GM19240 (cell line): ENCODE measurements at regions not wholly inside any gene's neighbourhood (a gene's known extent, or its start where the extent isn't known, plus 50 kb on each side); places are given as distances from the start of the nearest gene placed in this dataset.

Experiments
- DNase-seq: peaks from one replicate; pipeline ENCODE4 v3.0.0; 2011; ENCODE audit warnings: low spot score; ENCODE audit not compliant: insufficient read length

GRCh38 chr4:24248674-24249630 lies 335.4 kb downstream of the DHX15 start:
- DNase-seq = no peak

DNA sequence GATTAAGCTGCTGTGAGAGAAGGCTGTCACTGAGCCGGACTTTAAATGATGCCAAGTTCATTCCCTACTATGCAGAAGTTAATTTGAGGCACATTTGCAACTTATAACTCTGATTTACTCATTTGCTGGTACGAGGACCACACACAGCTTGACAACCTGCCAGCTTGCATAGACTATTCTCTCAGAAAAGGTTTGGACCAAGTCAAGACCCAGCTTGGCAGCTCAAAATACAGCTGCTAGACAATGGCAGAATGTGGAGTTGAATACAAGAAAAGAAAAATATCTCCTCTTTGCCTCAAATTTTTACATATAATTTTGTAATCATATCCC lies 338.9 kb downstream of the DHX15 start:
- DNase-seq = no peak

DNA sequence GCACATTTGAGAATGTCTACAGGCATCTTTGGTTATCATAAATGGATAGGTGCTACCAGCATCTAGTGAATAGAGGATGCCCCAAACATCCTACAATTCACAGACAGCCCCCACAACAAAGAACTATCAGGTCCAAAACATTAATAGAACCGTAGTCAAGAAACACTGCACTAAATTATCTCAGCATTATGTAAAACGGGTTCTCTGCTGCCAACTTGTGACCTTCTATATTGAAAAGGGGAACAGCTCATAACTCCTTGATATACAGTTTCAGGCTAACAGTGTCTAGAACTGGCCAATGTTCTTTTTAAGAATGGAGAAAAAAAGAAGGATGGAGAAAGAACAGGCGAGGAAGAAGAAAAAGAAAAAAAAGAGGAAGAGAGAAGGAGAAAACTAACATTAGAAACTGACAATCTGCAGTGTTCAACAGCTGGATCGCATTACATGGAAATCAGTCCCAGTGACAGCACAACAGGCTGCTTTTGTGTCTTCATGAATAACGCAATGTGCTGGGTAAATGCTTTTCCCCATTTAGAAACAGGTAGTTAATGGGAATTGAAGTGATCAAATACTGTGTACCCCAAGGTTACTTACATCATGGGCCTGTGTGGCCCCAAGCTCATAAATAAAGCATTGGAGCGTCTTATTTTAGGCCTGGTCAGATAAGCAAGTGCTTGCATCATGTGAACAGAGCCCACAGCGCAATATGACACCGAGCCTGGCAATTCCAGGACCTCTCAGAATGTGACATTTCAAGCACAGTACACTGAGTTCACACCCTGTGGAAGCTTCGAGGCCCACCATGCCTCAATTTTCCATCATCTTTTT lies 339.5 kb downstream of the DHX15 start:
- no peak for DNase-seq

DNA sequence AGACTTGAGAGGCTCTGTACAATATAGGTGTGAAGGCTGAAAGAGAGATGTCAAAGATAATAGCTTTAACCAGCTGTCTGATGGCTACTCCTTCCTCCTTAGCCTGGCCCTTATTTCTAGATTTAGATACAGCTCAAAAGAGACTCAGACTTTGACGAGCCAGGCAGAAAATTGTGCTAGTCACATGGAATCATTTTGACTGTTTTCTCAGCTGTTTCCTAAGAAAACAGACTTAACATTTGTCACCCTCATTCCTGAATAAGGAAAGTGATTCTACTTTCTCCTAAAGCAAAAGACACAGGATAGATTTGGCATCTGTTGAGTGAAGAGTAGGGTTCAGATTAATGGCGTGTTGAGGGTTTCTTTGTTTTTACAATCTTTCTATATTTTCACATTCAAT lies 340.7 kb downstream of the DHX15 start:
- no peak for DNase-seq

DNA sequence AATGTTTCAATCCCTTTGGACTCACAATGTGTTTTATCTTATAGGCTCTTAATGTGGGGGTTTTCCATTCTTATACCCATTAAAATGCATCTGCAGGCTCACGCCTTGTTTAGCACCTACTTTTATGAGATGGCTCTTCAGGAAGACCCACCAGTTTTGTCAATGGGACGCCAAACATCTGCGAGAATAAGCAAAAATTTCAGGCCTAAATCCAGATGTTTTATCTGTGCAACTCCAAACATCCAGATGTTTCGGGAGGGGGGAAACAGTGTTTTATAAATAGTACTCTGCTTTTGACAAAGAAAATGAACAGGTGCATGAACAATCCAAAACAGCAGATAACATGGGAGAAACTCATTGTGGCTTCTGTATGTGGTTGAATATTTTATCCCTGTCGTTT lies 342.8 kb downstream of the DHX15 start:
- DNase-seq = no peak

- DNase-seq = no peak
Observed at GRCh38 chr4:24240655-24241054, 343.7 kb downstream of the DHX15 start.

DNA sequence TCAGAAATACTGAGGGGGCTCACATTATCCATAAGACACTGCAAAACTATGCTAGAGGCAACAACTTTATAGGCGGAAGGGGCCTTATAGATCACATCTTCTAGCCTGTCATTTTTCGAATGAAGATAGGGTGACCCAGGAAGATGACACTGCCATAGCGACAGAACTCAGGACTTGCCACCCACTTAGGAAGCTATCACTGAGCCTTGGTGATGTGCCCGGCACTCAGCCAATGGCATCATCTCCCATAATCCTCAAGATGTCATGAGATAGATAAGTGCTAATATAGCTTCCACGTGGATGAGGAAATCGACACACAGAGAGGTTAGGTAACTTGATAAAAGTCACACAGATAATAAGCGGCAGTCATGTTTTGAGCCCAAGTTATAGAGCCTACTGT lies 346.6 kb downstream of the DHX15 start:
- no peak for DNase-seq

- no peak for DNase-seq
Observed at GRCh38 chr4:24236532-24236931, 346.7 kb upstream of the PPARGC1A start.

DNA sequence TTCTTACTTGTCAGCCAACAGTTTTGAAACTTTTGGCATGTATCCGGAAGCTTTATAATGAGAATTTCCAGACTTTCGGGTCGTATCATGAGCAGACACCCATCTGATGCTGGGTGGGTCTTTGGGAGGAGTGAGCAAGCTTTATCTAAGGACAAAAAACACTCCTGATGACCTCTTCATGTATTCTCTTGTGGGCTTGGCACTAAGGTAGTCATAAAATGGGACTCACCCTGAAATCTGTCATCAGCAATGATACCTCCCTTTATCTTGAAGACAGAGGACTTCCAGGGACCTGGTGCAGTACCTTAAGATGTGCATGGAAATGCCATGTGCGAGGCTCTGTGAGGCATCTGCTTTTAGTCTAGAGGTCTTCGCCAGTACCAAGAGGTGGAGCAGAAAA lies 346.3 kb upstream of the PPARGC1A start:
- no peak for DNase-seq

DNA sequence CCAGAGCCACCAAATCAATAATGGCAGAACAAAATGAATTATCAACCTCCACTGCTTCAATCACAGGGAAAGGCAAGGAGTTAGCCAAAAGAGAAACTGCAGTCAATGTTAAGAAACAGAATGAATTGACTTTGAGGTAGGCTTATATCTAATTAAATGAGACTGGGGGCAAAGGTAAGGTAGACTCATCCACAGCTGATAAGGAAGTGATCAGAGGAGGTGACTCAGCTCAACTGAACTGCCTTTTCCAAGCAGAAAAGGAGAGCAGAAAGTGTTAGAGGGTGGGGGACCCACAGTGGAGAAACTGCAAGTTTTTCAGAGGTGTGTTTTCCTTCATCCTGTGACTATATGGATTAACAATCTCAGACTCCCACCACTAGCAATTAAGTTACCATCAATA lies 345.8 kb upstream of the PPARGC1A start:
- DNase-seq = no peak

DNA sequence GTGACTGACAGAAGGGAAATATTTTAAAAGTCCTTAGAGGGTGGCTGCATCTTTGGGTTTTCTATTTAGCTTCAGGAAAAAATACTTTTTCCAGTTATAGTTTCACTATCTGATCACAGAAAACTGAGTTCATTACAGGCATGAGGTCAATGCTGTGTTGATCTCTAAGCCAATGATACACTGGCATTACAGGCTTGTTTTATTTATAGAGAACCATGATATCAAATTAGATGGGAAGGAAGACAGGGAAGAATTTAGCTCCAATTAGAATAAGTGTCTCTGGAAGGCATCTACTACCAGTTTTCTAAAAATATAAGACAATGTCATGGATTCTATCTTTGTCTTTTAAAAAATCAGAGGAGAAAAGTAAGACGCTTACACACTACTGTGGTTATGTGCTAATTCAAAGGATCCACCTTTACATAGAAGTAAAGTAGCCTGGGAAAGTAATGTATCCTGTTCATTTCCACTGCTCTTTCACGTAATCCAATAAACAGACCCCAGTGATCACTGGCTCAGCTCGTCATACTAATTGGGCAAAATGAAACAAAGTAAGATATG lies 344.5 kb upstream of the PPARGC1A start:
- no peak for DNase-seq

GRCh38 chr4:24230955-24231354 lies 341.1 kb upstream of the PPARGC1A start:
- DNase-seq = no peak

DNA sequence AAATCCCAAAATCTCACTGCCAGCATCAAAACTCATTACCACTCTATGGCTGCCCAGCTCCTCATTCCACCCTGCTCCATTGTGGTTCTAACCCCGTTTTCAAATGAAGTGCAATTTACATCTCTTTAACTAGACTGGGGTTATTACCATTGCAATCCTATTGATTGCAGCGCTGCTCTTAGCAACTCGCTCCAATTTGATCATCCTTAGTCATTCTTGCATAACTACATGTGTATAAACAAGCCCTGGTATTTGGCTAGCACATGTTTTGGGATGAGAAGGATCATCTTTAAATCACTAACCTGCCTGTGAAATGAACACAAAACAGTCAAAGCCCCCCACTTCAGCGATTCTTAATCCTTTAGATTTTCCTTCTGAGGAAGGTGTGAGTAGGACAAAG lies 340.1 kb upstream of the PPARGC1A start:
- no peak for DNase-seq

- no peak for DNase-seq
Observed at GRCh38 chr4:24228692-24229091, 338.8 kb upstream of the PPARGC1A start.

DNA sequence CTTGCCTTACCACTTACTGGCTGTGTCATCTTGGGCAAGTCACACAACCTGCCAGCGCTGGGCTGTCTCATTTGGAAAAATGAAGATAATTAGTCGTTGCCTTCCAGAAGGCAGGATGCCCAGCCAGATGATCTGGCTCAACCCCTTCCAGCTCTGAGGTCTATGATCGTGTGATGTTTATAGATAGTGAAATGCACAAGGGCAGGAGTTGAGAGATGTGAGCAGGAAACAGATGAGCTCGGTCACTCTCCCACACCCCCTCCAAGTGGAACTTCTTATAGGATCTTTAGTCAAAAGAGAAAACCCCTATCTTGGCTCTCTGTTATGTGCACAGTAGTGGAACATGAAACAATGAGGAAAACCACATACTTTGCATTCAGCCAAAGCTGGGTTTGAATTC lies 336.8 kb upstream of the PPARGC1A start:
- DNase-seq = no peak

DNA sequence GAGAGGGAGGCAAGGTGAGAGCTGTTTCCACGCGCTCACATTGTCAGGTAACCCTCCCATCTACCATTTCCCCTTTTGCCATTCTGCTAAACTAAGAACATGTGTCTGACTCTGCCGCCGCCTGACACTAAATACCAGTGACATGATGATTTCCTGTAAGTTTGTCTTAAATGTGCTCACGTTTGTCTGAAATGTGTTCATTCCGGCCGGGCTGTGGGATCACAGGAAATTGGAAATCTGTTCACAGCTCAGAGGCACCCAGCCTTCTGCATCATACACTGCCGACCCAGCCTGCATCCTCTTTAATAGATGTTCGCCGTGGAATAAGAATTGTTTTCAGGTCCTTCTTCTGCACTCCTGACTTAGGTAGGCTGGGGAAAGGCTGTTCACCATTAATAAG lies 336.2 kb upstream of the PPARGC1A start:
- DNase-seq = no peak

DNA sequence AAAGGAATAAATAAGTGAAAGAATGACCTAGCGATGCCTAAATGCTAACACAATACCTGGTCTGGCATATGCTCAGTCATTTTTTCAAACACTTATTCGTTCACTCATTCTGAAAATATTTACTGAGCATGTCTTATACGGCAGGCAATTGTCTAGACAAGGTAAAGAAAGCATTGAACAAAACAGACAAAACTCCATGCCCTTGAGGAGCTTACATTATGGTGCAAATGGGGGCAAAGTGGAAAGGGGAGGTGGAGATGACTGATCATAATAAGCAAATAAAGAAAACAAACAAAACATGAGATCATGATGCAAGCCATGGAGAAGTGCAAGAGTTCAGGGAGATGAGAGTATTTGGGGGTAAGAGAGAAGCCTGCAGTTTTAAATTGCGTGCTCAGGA lies 334.6 kb upstream of the PPARGC1A start:
- no peak for DNase-seq

GRCh38 chr4:24219209-24219608 lies 329.4 kb upstream of the PPARGC1A start:
- DNase-seq = no peak

GRCh38 chr4:24218566-24218965 lies 328.7 kb upstream of the PPARGC1A start:
- no peak for DNase-seq

- DNase-seq = no peak
Observed at GRCh38 chr4:24214796-24215195, 324.9 kb upstream of the PPARGC1A start.

DNA sequence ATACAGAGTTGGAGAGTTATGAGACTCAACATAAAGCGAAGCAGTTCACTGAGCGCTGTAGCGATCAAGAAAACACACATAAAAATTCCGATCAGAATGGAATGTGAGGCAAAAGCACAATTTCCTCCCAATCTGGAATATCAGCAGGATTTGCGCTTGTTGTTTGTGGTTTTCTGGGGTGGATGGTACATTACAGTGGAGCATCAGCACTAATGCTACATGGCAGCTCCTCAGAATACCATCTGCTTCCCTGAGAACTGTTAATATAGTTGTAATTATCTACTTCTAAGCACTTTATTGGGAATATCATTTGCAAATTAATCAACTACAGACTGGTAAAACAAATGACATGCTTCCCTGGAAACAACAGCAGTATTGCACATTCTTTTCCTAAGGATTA lies 324.1 kb upstream of the PPARGC1A start:
- DNase-seq = no peak

- DNase-seq = no peak
Observed at GRCh38 chr4:24212642-24213041, 322.8 kb upstream of the PPARGC1A start.
